ENCODE measurements at regions not wholly inside any gene's neighbourhood (a gene's known extent, or its start where the extent isn't known, plus 50 kb on each side); places are given as distances from the start of the nearest gene placed in this dataset.

GRCh38 chr1:117747605-117748004, 141.8 kb downstream of the TENT5C start:
- H3K27ac ChIP-seq: no peak overlapping the region
- TF ChIP-seq, protein P1, sequence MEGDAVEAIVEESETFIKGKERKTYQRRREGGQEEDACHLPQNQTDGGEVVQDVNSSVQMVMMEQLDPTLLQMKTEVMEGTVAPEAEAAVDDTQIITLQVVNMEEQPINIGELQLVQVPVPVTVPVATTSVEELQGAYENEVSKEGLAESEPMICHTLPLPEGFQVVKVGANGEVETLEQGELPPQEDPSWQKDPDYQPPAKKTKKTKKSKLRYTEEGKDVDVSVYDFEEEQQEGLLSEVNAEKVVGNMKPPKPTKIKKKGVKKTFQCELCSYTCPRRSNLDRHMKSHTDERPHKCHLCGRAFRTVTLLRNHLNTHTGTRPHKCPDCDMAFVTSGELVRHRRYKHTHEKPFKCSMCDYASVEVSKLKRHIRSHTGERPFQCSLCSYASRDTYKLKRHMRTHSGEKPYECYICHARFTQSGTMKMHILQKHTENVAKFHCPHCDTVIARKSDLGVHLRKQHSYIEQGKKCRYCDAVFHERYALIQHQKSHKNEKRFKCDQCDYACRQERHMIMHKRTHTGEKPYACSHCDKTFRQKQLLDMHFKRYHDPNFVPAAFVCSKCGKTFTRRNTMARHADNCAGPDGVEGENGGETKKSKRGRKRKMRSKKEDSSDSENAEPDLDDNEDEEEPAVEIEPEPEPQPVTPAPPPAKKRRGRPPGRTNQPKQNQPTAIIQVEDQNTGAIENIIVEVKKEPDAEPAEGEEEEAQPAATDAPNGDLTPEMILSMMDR (conservative IDR thresholded peaks at IDR 0.05): no peak
- no peak for TF ChIP-seq ZFX (IDR thresholded peaks at IDR 0.05)

GRCh38 chr1:117751321-117751720, 145.5 kb downstream of the TENT5C start:
- no peak overlapping the region for H3K27ac ChIP-seq
- TF ChIP-seq, protein P1 (conservative IDR thresholded peaks at IDR 0.05): no peak
- TF ChIP-seq ZFX (IDR thresholded peaks at IDR 0.05): no peak

DNA sequence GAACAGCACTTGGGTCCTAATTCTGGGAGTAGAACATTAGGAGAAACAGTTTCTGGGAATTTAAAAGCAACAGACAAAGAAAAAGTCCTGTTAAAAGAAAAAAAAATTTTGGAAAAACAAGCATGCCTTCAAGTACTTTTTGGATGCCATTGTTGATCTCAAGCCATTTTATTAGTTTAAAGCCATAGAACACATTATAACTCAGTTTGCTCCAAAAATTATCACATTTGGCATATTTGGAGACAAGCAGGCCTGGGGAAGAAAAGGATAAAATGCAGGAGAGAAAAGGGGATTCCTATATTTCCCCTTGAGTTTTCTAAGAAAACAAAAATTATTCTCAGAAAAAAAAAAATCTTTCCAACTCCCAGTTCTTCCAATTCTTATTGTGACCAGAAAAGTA, 146.8 kb downstream of the TENT5C start:
- H3K27ac ChIP-seq: no peak overlapping the region
- TF ChIP-seq, protein P1 (conservative IDR thresholded peaks at IDR 0.05): no peak
- TF ChIP-seq ZFX (IDR thresholded peaks at IDR 0.05): no peak

DNA sequence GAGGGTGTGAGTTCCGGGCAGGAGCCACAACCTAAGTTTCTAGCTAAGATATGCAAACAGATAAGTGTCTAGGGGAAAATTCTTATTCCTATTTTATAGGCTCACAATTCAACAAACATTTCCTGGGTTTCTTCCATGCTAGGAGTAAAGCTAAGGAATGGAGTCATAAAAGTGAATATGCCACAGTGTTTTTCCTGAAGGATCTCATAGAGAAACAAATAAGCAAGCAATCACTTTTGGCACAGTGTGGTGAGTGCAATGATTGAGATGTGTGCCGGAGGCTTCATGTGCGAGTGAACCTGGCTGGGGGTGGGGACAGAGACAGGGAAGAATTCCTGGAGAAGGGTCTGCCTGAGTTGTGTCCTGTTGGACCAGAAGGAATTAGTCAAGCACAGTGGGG, 147.4 kb downstream of the TENT5C start:
- H3K27ac ChIP-seq: no peak overlapping the region; the same call in 1 of the 2 replicates
- TF ChIP-seq, protein P1 (conservative IDR thresholded peaks at IDR 0.05): no peak
- no peak for TF ChIP-seq ZFX (IDR thresholded peaks at IDR 0.05)

- no peak overlapping the region; the same call in 1 of the 2 replicates for H3K27ac ChIP-seq
- TF ChIP-seq, protein P1 (conservative IDR thresholded peaks at IDR 0.05): no peak
- TF ChIP-seq ZFX (IDR thresholded peaks at IDR 0.05): no peak
Measured at GRCh38 chr1:117753652-117754051, 147.8 kb downstream of the TENT5C start.

GRCh38 chr1:117754061-117754969, 148.5 kb downstream of the TENT5C start:
- TF ChIP-seq, protein P1 (conservative IDR thresholded peaks at IDR 0.05): peak; percentile 93
- TF ChIP-seq ZFX (IDR thresholded peaks at IDR 0.05): no peak
- no peak overlapping the region for H3K27ac ChIP-seq

GRCh38 chr1:117757668-117758067, 151.8 kb downstream of the TENT5C start:
- no peak overlapping the region for H3K27ac ChIP-seq
- no peak for TF ChIP-seq ZFX (IDR thresholded peaks at IDR 0.05)
- TF ChIP-seq, protein P1 (conservative IDR thresholded peaks at IDR 0.05): no peak
